Neural progenitor cell (in vitro differentiated cells): ENCODE measurements at regions not wholly inside any gene's neighbourhood (a gene's known extent, or its start where the extent isn't known, plus 50 kb on each side); places are given as distances from the start of the nearest gene placed in this dataset.

Experiments
- EZH2 ChIP-seq: fragments of 200-600 bp; sonication (generic); IDR thresholded peaks from 2 replicates; pipeline ENCODE4 v1.6.1; 2017; ENCODE audit warnings: antibody characterized with exemption, mild to moderate bottlenecking, moderate library complexity
- TF ChIP-seq, protein P1 (sequence below): fragments of 200-600 bp; sonication (generic); IDR thresholded peaks from 2 replicates; pipeline ENCODE4 v1.5.1; 2017; ENCODE audit warnings: antibody characterized with exemption, mild to moderate bottlenecking

DNA sequence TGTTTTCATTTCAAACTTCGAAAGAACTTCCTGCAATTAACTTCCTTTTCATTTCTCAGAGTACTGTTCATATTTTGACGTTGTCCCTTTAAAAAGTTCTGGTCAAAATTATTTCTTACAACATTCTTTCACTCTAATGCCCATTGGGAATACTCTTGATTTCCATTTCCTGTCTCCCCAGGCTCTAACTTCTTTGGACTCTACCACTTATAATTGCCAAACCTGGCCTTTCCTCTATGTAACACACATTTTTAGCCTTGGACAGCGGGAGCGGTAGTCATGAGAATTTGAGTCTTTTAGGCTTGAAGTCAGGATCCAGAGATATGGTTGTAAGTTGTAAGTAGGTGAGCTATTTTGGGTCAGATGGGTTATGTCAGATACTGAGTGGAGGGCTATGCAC is 163.5 kb upstream of the SPRY2 start:
- TF ChIP-seq, protein P1, sequence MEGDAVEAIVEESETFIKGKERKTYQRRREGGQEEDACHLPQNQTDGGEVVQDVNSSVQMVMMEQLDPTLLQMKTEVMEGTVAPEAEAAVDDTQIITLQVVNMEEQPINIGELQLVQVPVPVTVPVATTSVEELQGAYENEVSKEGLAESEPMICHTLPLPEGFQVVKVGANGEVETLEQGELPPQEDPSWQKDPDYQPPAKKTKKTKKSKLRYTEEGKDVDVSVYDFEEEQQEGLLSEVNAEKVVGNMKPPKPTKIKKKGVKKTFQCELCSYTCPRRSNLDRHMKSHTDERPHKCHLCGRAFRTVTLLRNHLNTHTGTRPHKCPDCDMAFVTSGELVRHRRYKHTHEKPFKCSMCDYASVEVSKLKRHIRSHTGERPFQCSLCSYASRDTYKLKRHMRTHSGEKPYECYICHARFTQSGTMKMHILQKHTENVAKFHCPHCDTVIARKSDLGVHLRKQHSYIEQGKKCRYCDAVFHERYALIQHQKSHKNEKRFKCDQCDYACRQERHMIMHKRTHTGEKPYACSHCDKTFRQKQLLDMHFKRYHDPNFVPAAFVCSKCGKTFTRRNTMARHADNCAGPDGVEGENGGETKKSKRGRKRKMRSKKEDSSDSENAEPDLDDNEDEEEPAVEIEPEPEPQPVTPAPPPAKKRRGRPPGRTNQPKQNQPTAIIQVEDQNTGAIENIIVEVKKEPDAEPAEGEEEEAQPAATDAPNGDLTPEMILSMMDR, result no peak
- TF ChIP-seq EZH2, result no peak
